ENCODE measurements at regions not wholly inside any gene's neighbourhood (a gene's known extent, or its start where the extent isn't known, plus 50 kb on each side); places are given as distances from the start of the nearest gene placed in this dataset.

GRCh38 chr3:70742081-70742480 is 429.6 kb upstream of the MDFIC2 start:
- Histone ChIP-seq H3K27ac (no peak overlapping the region), H3K36me3 (no peaks in the 10 kb centered on the region), H3K4me3 (no peak overlapping the region), H3K9me3 (no peaks in the 10 kb centered on the region), H3K4me1 (no peaks in the 10 kb centered on the region), H3K27me3 (no peaks in the 10 kb centered on the region)
- intact Hi-C loops (cut with DNase I; ENCODE audit: low total_unique reads): no loop called here
- no peak for DNase-seq
- TF ChIP-seq POLR2A (IDR thresholded peaks at IDR 0.05): no peak
- TF ChIP-seq, protein P1, sequence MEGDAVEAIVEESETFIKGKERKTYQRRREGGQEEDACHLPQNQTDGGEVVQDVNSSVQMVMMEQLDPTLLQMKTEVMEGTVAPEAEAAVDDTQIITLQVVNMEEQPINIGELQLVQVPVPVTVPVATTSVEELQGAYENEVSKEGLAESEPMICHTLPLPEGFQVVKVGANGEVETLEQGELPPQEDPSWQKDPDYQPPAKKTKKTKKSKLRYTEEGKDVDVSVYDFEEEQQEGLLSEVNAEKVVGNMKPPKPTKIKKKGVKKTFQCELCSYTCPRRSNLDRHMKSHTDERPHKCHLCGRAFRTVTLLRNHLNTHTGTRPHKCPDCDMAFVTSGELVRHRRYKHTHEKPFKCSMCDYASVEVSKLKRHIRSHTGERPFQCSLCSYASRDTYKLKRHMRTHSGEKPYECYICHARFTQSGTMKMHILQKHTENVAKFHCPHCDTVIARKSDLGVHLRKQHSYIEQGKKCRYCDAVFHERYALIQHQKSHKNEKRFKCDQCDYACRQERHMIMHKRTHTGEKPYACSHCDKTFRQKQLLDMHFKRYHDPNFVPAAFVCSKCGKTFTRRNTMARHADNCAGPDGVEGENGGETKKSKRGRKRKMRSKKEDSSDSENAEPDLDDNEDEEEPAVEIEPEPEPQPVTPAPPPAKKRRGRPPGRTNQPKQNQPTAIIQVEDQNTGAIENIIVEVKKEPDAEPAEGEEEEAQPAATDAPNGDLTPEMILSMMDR (IDR thresholded peaks at IDR 0.05): no peak

DNA sequence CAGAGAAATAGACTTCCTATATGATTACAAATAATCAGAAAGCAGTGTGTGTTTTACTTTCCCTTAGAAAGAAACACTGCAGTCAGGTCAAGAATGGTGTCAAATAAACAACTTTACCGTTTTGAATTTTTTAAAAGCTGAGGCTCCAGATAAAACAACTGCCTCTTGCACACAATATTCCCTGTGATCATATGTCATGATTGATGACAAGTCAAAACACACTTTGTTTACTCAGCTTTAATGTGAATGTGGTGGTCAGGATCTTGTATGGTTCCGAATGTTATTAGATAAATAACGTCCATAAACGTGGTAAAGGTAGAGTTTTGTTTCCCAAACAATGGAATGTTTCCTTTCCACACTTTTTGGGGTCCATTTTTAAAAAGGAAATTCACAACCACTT is 428.4 kb upstream of the MDFIC2 start:
- DNase-seq: no peak
- no peaks in the 10 kb centered on the region for H3K9me3 ChIP-seq
- intact Hi-C loops (cut with DNase I; ENCODE audit: low total_unique reads): no loop called here

DNA sequence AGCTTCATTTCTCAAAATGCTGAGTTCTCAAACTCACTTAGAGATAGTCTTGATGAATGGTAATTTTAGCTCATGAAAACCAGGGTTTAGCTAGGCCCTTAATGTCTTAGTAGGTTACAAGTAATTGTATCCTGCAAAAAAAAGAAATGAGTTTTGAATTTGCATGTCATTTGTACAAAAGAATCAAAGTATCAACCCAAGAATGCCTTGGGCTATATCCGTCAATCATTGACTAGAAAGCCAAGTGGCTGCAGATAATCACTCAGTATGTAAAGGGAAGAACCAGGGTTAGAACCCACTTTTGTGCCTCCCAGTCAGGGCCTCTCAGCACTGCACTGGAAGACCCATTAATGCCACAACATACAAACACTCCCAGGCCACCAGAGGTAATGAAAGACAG is 427.6 kb upstream of the MDFIC2 start:
- DNase-seq: no peak
- intact Hi-C loops (cut with DNase I; ENCODE audit: low total_unique reads): no loop called here
- H3K27ac ChIP-seq: no peak overlapping the region
- no peak for TF ChIP-seq POLR2A (IDR thresholded peaks at IDR 0.05)
- TF ChIP-seq, protein P1 (IDR thresholded peaks at IDR 0.05): no peak
- no peaks in the 10 kb centered on the region for H3K36me3 ChIP-seq
- H3K9me3 ChIP-seq: no peaks in the 10 kb centered on the region
- H3K4me3 ChIP-seq: no peak overlapping the region
- no peaks in the 10 kb centered on the region for H3K27me3 ChIP-seq
- H3K4me1 ChIP-seq: no peaks in the 10 kb centered on the region

More for the DNA sequence above, 428.4 kb upstream of the MDFIC2 start:
- H3K4me1 ChIP-seq: no peaks in the 10 kb centered on the region
- H3K27me3 ChIP-seq: no peaks in the 10 kb centered on the region
- no peak for TF ChIP-seq POLR2A (IDR thresholded peaks at IDR 0.05)
- no peaks in the 10 kb centered on the region for H3K36me3 ChIP-seq
- no peak overlapping the region for H3K27ac ChIP-seq
- H3K4me3 ChIP-seq: no peak overlapping the region

GRCh38 chr3:70738291-70738681 is 425.8 kb upstream of the MDFIC2 start:
- no peak overlapping the region for H3K27ac ChIP-seq
- intact Hi-C loops (cut with DNase I; ENCODE audit: low total_unique reads): no loop called here
- no peaks in the 10 kb centered on the region for H3K9me3 ChIP-seq
- DNase-seq: no peak
- H3K4me1 ChIP-seq: no peaks in the 10 kb centered on the region
- H3K36me3 ChIP-seq: no peaks in the 10 kb centered on the region
- TF ChIP-seq POLR2A (IDR thresholded peaks at IDR 0.05): no peak
- TF ChIP-seq, protein P1 (IDR thresholded peaks at IDR 0.05): no peak
- H3K4me3 ChIP-seq: no peak overlapping the region
- no peaks in the 10 kb centered on the region for H3K27me3 ChIP-seq

- Histone ChIP-seq H3K9me3 (no peaks in the 10 kb centered on the region), H3K4me1 (no peaks in the 10 kb centered on the region), H3K27me3 (no peaks in the 10 kb centered on the region), H3K4me3 (no peak overlapping the region), H3K27ac (no peak overlapping the region), H3K36me3 (no peaks in the 10 kb centered on the region)
- DNase-seq: no peak
- intact Hi-C loops (cut with DNase I; ENCODE audit: low total_unique reads): no loop called here
- TF ChIP-seq, protein P1 (IDR thresholded peaks at IDR 0.05): no peak
- TF ChIP-seq POLR2A (IDR thresholded peaks at IDR 0.05): no peak
Measured at GRCh38 chr3:70737666-70738290, 425.3 kb upstream of the MDFIC2 start.

DNA sequence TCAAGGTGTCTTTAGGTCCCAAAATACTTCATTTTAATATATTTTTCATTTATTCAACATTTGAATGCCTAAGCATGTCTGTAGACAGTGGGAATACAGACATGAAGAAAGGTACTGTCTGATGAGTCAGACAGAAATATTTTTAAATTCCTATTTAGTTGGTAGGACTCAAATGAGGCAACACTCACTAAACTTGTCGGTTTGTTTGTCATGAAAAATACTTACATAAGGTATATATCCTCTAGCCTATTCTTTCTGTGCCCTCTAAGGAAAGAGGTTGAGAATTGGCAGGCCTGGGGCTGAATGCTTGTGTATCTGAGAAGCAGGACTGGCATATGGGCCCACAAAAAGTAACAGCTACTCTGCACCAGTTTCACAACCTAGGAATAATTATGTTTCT is 423.6 kb upstream of the MDFIC2 start:
- no peaks in the 10 kb centered on the region for H3K9me3 ChIP-seq

More for the DNA sequence above, 423.6 kb upstream of the MDFIC2 start:
- Histone ChIP-seq H3K27me3 (no peaks in the 10 kb centered on the region), H3K4me3 (no peak overlapping the region), H3K36me3 (no peaks in the 10 kb centered on the region), H3K4me1 (no peaks in the 10 kb centered on the region), H3K27ac (no peak overlapping the region)
- no peak for DNase-seq
- TF ChIP-seq POLR2A (IDR thresholded peaks at IDR 0.05): no peak
- TF ChIP-seq, protein P1 (IDR thresholded peaks at IDR 0.05): no peak
- intact Hi-C loops (cut with DNase I; ENCODE audit: low total_unique reads): no loop called here

Measured in uterus (tissue), 3 donors.